GM21526 (cell line): ENCODE measurements at regions not wholly inside any gene's neighbourhood (a gene's known extent, or its start where the extent isn't known, plus 50 kb on each side); places are given as distances from the start of the nearest gene placed in this dataset.

Experiments used
- ATAC-seq: cut with Tn5 transposase; IDR thresholded peaks from one replicate; pipeline ENCODE4 v1.9.1; 2021; ENCODE audit warnings: moderate library complexity; ENCODE audit not compliant: unreplicated experiment, low FRiP score

GRCh38 chr6:170026751-170027646 lies 263.9 kb downstream of the DLL1 start:
- no peak for ATAC-seq

GRCh38 chr6:170025935-170026750 lies 264.7 kb downstream of the DLL1 start:
- no peak for ATAC-seq

GRCh38 chr6:170025341-170025911 lies 265.5 kb downstream of the DLL1 start:
- no peak for ATAC-seq

GRCh38 chr6:170024940-170025339 lies 265.9 kb downstream of the DLL1 start:
- ATAC-seq: no peak

GRCh38 chr6:170023620-170024521 lies 267.0 kb downstream of the DLL1 start:
- ATAC-seq: no peak

GRCh38 chr6:170022827-170023619 lies 267.9 kb downstream of the DLL1 start:
- no peak for ATAC-seq

GRCh38 chr6:170022291-170022722 lies 268.6 kb downstream of the DLL1 start:
- ATAC-seq: no peak

- no peak for ATAC-seq
Measured at GRCh38 chr6:170021579-170021978, 269.3 kb downstream of the DLL1 start.

GRCh38 chr6:170019818-170020583 lies 268.6 kb downstream of the ERMARD start:
- no peak for ATAC-seq

- no peak for ATAC-seq
Measured at GRCh38 chr6:170018936-170019817, 267.8 kb downstream of the ERMARD start.

- ATAC-seq: no peak
Measured at GRCh38 chr6:170018422-170018935, 267.1 kb downstream of the ERMARD start.

GRCh38 chr6:170017603-170018320 lies 266.3 kb downstream of the ERMARD start:
- no peak for ATAC-seq

- no peak for ATAC-seq
Measured at GRCh38 chr6:170013815-170014214, 262.4 kb downstream of the ERMARD start.

- no peak for ATAC-seq
Measured at GRCh38 chr6:170012037-170012330, 260.6 kb downstream of the ERMARD start.

GRCh38 chr6:170011204-170012036 lies 260.0 kb downstream of the ERMARD start:
- ATAC-seq: no peak

GRCh38 chr6:170010665-170011203 lies 259.3 kb downstream of the ERMARD start:
- no peak for ATAC-seq
